BJ (cell line): ENCODE measurements at regions not wholly inside any gene's neighbourhood (a gene's known extent, or its start where the extent isn't known, plus 50 kb on each side); places are given as distances from the start of the nearest gene placed in this dataset.

Experiments used
- CTCF ChIA-PET: fragments of 350-600 bp; formaldehyde crosslinking; extraction: SDS; loops from one replicate; lab custom pipeline; 2021; ENCODE audit warnings: antibody characterized with exemption, inconsistent platforms; lab: Yijun Ruan, JAX
- POLR2A ChIA-PET: fragments of 300-600 bp; sonication (Branson Sonifier 250); formaldehyde crosslinking; extraction: SDS; loops from one replicate; lab custom pipeline; 2021; ENCODE audit warnings: antibody characterized with exemption; lab: Charles Lee
- DNase-seq: peaks from one replicate; pipeline ENCODE4 v3.0.0-alpha.2; 2011; ENCODE audit warnings: low read depth
- H3K27me3 ChIP-seq: 2 replicates; pipeline ENCODE4 v1.6.0; 2011; ENCODE audit warnings: low read length; ENCODE audit not compliant: control insufficient read depth, insufficient read depth
- H3K36me3 ChIP-seq: 2 replicates; pipeline ENCODE4 v1.5.1; 2011; ENCODE audit warnings: low read length; ENCODE audit not compliant: control insufficient read depth, insufficient read depth
- H3K4me3 ChIP-seq: 2 replicates; pipeline ENCODE4 v1.5.1; 2011; ENCODE audit warnings: low read depth, mild to moderate bottlenecking, control low read depth, low read length
- CTCF ChIP-seq: IDR thresholded peaks from 2 replicates; pipeline ENCODE4 v1.5.1; 2011; ENCODE audit warnings: low read depth, mild to moderate bottlenecking, control low read depth, inconsistent platforms, low read length, moderate library complexity; ENCODE audit not compliant: insufficient read depth

DNA sequence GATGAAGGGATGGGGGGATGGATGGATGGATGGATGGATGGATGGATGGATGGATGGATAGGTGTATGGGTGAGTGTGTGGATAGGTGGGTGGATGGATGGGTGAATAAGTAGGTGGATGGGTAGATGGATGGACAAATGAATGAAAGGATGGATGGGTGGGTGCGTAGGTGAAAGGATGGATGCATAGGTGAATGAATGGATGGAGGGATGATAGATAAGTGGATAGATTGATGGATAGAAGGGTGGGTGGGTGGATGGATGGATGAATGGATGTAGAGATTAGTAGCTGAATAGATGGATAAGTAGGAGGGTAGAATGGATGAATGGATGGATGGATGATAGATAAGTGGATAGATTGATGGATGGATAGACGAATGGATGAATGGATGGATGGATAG lies 152.7 kb downstream of the MN1 start:
- Histone ChIP-seq H3K36me3 (no peaks in the 10 kb centered on the region), H3K27me3 (peaks cover 4% of the 10 kb centered on the region), H3K4me3 (no peak overlapping the region)
- CTCF ChIA-PET = interaction anchor here (0.6 kb wide), 1 partner anchor 11 kb away, joined by 3 read pairs; no protein-coding TSS in a partner anchor
- POLR2A ChIA-PET = no interaction called here
- no peak for DNase-seq
- TF ChIP-seq CTCF = no peak

GRCh38 chr22:27650572-27650971 lies 151.0 kb downstream of the MN1 start:
- ChIA-PET POLR2A (interaction anchor here (0.6 kb wide), 1 partner anchor 10 kb away, joined by 8 read pairs; no protein-coding TSS in a partner anchor), CTCF (interaction anchor here (1.6 kb wide), 1 partner anchor 23 kb away, joined by 3 read pairs; no protein-coding TSS in a partner anchor)
- TF ChIP-seq CTCF = no peak
- Histone ChIP-seq H3K36me3 (no peaks in the 10 kb centered on the region), H3K4me3 (no peak overlapping the region), H3K27me3 (peaks cover 4% of the 10 kb centered on the region)
- DNase-seq = no peak

- Histone ChIP-seq H3K4me3 (no peak overlapping the region), H3K27me3 (peaks cover 4% of the 10 kb centered on the region), H3K36me3 (no peaks in the 10 kb centered on the region)
- ChIA-PET CTCF (interaction anchor here (1.6 kb wide), 1 partner anchor 23 kb away, joined by 3 read pairs; no protein-coding TSS in a partner anchor), POLR2A (interaction anchor here (0.6 kb wide), 1 partner anchor 10 kb away, joined by 8 read pairs; no protein-coding TSS in a partner anchor)
- no peak for DNase-seq
- no peak for TF ChIP-seq CTCF
Measured at GRCh38 chr22:27650985-27651384, 150.6 kb downstream of the MN1 start.

DNA sequence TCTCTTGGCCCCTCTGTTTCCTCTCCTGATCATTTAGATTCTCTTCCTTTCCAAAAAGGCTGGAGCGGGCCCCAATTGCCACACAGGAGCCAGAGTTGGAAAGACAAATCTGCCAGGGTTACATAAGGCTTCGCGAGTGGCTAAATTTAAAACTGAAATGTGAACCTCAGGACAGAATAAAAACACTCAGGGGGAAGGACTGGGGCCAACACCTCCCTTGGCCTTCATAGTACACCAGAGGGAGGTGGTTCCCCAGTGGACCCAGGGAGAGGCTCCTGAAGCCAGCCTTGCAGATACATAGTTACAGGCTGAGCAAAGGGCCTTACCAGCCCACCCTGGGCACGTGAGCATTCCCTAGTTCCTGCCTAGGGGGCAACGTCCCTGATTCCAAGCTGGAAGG lies 150.1 kb downstream of the MN1 start:
- no peak overlapping the region for H3K4me3 ChIP-seq
- no peak for TF ChIP-seq CTCF
- peaks cover 4% of the 10 kb centered on the region for H3K27me3 ChIP-seq
- ChIA-PET CTCF (interaction anchor here (1.6 kb wide), 1 partner anchor 22 kb away, joined by 3 read pairs; no protein-coding TSS in a partner anchor), POLR2A (no interaction called here)
- no peak for DNase-seq
- no peaks in the 10 kb centered on the region for H3K36me3 ChIP-seq

DNA sequence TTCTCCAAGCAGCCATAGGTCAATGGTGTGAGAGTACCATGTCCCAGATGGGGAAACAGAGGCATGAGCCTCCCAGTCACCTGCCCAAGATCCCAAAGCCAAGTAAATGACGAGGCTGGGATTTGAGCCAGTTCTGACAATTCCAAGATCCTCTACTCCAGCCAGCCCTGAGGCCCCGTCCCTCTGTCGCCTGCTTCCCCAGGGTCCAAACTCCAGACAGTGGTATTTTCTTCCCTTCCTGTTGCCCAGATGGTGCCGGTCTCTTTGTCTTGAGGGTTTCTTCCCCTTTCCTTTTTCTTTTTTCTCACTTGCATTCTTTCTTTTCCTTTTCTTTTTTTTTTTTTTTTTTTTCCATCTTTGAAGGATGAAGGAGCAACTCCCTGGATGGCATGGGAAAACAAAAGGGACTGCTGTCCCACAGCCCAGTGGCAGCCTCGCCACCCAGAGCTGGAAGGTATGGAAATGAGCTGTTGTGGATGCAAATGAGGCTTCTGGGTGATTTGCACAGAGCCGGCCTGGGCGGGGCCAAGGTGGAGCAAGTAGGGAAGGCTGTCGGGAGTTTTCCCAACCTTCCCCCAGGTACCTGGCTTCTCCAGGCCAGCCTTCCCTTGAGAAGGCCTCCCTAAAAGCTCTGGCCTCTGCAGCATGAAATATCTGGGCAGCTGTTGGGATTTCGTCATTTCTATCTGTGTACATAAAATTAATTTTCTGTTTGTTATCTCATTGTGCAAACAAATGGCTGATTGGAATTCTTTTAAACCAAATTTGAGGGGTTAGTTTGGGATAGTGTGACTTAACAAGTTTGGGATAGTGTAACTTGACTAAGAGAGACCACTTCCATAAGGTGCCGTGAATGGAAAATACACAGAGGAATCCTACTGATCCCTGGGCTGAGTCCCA lies 146.8 kb downstream of the MN1 start:
- DNase-seq = no peak
- no peak overlapping the region for H3K4me3 ChIP-seq
- H3K27me3 ChIP-seq = peaks cover 4% of the 10 kb centered on the region
- ChIA-PET CTCF (no interaction called here), POLR2A (interaction anchor here (0.7 kb wide), 1 partner anchor 896 kb away, joined by 7 read pairs; no protein-coding TSS in a partner anchor)
- TF ChIP-seq CTCF = no peak
- no peaks in the 10 kb centered on the region for H3K36me3 ChIP-seq
